ENCODE measurements at regions not wholly inside any gene's neighbourhood (a gene's known extent, or its start where the extent isn't known, plus 50 kb on each side); places are given as distances from the start of the nearest gene placed in this dataset.

DNA sequence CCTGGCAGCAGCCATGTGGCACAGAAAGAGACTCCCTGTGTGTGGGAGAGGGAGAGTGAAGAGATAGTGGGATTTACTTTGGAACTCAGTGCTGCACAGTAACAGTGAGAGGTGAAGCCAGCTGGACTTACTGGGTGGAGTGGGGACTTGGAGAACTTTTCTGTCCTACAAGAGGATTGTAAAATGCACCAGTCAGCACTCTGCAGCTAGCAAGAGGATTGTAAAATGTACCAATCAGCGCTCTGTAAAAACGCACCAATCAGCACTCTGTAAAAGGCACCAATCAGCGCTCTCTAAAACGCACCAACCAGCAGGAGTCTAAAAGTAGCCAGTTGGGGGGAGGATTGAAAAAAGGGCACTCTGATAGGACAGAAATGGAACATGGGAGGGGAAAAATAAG is 688.8 kb upstream of the ALCAM start:
- no peaks in the 10 kb centered on the region for H3K27me3 ChIP-seq
- DNase-seq: no peak

DNA sequence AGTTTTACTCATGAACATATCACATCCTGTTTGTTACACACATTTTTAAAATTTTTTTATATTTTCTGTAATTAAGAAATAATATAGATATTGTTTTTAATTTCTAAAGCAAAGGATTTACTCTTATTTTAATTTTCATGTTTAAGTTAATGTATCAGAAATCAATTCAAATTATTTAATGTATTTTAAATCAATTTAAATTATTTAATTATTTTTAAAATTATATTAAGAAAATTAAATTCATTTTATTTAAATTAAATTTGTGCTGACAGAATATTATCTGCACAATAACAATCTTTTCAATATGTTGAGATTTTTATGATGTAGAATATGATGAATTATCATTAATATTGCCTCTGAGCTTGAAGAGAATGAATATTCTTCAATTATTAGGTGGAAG is 681.2 kb upstream of the ALCAM start:
- H3K4me3 ChIP-seq (replicated peaks in 1 of 3): no peak overlapping the region
- TF ChIP-seq, protein P1, sequence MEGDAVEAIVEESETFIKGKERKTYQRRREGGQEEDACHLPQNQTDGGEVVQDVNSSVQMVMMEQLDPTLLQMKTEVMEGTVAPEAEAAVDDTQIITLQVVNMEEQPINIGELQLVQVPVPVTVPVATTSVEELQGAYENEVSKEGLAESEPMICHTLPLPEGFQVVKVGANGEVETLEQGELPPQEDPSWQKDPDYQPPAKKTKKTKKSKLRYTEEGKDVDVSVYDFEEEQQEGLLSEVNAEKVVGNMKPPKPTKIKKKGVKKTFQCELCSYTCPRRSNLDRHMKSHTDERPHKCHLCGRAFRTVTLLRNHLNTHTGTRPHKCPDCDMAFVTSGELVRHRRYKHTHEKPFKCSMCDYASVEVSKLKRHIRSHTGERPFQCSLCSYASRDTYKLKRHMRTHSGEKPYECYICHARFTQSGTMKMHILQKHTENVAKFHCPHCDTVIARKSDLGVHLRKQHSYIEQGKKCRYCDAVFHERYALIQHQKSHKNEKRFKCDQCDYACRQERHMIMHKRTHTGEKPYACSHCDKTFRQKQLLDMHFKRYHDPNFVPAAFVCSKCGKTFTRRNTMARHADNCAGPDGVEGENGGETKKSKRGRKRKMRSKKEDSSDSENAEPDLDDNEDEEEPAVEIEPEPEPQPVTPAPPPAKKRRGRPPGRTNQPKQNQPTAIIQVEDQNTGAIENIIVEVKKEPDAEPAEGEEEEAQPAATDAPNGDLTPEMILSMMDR (IDR thresholded peaks at IDR 0.05): no peak
- TF ChIP-seq POLR2A (IDR thresholded peaks at IDR 0.05): no peak
- no peaks in the 10 kb centered on the region for H3K36me3 ChIP-seq
- no peaks in the 10 kb centered on the region for H3K9me3 ChIP-seq
- H3K4me1 ChIP-seq: no peaks in the 10 kb centered on the region
- DNase-seq: no peak
- intact Hi-C loops (cut with DNase I): no loop called here
- H3K27me3 ChIP-seq: no peaks in the 10 kb centered on the region
- H3K27ac ChIP-seq: no peak overlapping the region

More for the DNA sequence above, 688.8 kb upstream of the ALCAM start:
- no peaks in the 10 kb centered on the region for H3K36me3 ChIP-seq
- H3K9me3 ChIP-seq: no peaks in the 10 kb centered on the region
- TF ChIP-seq, protein P1 (IDR thresholded peaks at IDR 0.05): no peak
- no peak for TF ChIP-seq POLR2A (IDR thresholded peaks at IDR 0.05)
- no peak overlapping the region for H3K4me3 ChIP-seq (replicated peaks in 1 of 3)
- intact Hi-C loops (cut with DNase I): no loop called here
- WGBS, 2 donors: 96 to 98% methylated on average over 4 of the region's 4 CpGs
- no peak overlapping the region for H3K27ac ChIP-seq
- no peaks in the 10 kb centered on the region for H3K4me1 ChIP-seq

DNA sequence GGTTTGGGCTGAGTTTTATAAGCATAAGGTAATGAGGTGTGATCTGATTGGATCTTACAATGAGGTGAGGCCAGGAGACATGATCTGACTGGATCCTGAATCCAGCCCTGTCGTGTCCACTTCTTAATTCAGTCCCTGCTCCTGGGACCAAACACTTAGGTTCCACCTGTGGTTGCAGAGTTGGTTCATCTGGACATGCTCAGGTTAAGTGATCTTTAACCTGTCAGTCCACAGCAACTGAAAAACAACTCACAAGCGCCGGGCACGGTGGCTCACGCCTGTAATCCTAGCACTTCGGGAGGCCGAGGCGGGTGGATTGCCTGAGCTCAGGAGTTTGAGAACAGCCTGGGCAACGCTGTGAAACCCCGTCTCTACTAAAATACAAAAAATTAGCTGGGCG is 679.3 kb upstream of the ALCAM start:
- WGBS, 2 donors: 96 to 98% methylated on average over 11 of the region's 11 CpGs

DNA sequence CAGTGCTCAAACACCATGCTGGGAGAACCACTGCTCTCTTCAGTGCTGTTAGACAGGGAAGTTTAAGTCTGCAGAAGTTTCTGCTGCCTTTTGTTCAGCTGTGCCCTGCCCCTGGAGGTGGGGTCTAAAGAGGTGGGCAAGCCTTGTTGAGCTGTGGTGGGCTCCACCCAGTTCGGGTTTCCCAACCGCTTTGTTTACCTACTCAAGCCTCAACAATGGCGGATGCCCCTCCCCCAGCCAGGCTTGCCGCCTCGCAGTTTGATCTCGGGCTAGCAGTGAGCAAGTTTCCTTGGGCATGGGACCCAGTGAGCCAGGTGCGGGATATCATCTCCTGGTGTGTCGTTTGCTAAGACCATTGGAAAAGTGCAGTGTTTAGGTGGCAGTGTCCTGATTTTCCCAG is 670.2 kb upstream of the ALCAM start:
- WGBS, 2 donors: 54 to 76% methylated on average over 8 of the region's 8 CpGs
- no peak for TF ChIP-seq POLR2A (IDR thresholded peaks at IDR 0.05)
- TF ChIP-seq, protein P1 (IDR thresholded peaks at IDR 0.05): no peak
- no peaks in the 10 kb centered on the region for H3K4me1 ChIP-seq
- intact Hi-C loops (cut with DNase I): no loop called here
- no peaks in the 10 kb centered on the region for H3K9me3 ChIP-seq
- no peak for DNase-seq
- H3K27me3 ChIP-seq: no peaks in the 10 kb centered on the region
- H3K36me3 ChIP-seq: no peaks in the 10 kb centered on the region
- H3K27ac ChIP-seq: no peak overlapping the region
- H3K4me3 ChIP-seq (replicated peaks in 1 of 3): no peak overlapping the region

More for the DNA sequence above, 679.3 kb upstream of the ALCAM start:
- H3K36me3 ChIP-seq: no peaks in the 10 kb centered on the region
- DNase-seq: no peak
- H3K27me3 ChIP-seq: no peaks in the 10 kb centered on the region
- no peaks in the 10 kb centered on the region for H3K9me3 ChIP-seq
- H3K27ac ChIP-seq: no peak overlapping the region
- H3K4me3 ChIP-seq (replicated peaks in 1 of 3): no peak overlapping the region
- H3K4me1 ChIP-seq: no peaks in the 10 kb centered on the region
- intact Hi-C loops (cut with DNase I): no loop called here
- TF ChIP-seq, protein P1 (IDR thresholded peaks at IDR 0.05): no peak
- no peak for TF ChIP-seq POLR2A (IDR thresholded peaks at IDR 0.05)

DNA sequence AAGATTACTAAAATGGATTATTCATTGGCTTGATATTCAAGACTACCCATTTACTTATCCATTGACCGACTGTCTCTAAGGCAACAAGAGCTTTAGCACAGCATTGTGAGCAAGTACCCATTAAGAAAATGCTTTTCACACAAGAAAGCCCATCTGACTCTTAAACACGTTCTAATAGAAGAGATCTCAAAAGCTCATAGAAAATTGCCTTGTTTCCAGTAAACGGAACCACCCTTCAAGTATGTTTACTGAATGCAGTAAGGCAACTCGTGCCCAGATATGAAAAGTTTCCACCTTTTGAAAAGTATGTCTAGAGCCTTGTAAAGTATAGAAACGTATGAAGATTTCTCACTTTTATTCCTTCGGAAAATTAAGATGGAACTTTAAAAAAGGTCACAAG is 655.3 kb upstream of the ALCAM start:
- no peak for DNase-seq
- Histone ChIP-seq H3K36me3 (no peaks in the 10 kb centered on the region), H3K27ac (no peak overlapping the region), H3K9me3 (no peaks in the 10 kb centered on the region), H3K4me1 (no peaks in the 10 kb centered on the region), H3K4me3 (replicated peaks in 1 of 3) (no peak overlapping the region), H3K27me3 (no peaks in the 10 kb centered on the region)
- TF ChIP-seq, protein P1 (IDR thresholded peaks at IDR 0.05): no peak
- TF ChIP-seq POLR2A (IDR thresholded peaks at IDR 0.05): no peak
- 66 to 79% methylated on average over 6 of the region's 6 CpGs for WGBS, 2 donors
- intact Hi-C loops (cut with DNase I): no loop called here
